Endothelial cell (in vitro differentiated cells): ENCODE measurements at regions not wholly inside any gene's neighbourhood (a gene's known extent, or its start where the extent isn't known, plus 50 kb on each side); places are given as distances from the start of the nearest gene placed in this dataset.

ENCODE experiments used
- DNase-seq: peaks from one replicate; pipeline ENCODE4 v3.0.0; 2021; ENCODE audit warnings: low spot score
- H3K27ac Mint-ChIP-seq: one replicate; pipeline ENCODE4 v1.8.0; 2021; ENCODE audit warnings: mixed read lengths, inconsistent platforms; ENCODE audit not compliant: unreplicated experiment
- H3K27me3 Mint-ChIP-seq: one replicate; pipeline ENCODE4 v1.8.0; 2021; ENCODE audit warnings: mild to moderate bottlenecking, moderate library complexity, mixed read lengths, inconsistent platforms; ENCODE audit not compliant: unreplicated experiment
- H3K36me3 Mint-ChIP-seq: one replicate; pipeline ENCODE4 v1.8.0; 2021; ENCODE audit warnings: mild to moderate bottlenecking, low read depth, mixed read lengths, inconsistent platforms; ENCODE audit not compliant: unreplicated experiment
- H3K4me1 Mint-ChIP-seq: one replicate; pipeline ENCODE4 v1.8.0; 2021; ENCODE audit warnings: mild to moderate bottlenecking, mixed read lengths, inconsistent platforms; ENCODE audit not compliant: unreplicated experiment
- H3K4me3 Mint-ChIP-seq: one replicate; pipeline ENCODE4 v1.8.0; 2021; ENCODE audit warnings: mild to moderate bottlenecking, mixed read lengths, inconsistent platforms; ENCODE audit not compliant: unreplicated experiment
- H3K9me3 Mint-ChIP-seq: one replicate; pipeline ENCODE4 v1.8.0; 2021; ENCODE audit warnings: mixed read lengths, inconsistent platforms; ENCODE audit not compliant: unreplicated experiment
- TF ChIP-seq, protein P1 (sequence below): fragments of 200-600 bp; sonication (generic); IDR thresholded peaks from one replicate; pipeline ENCODE4 v1.5.0; 2021; ENCODE audit warnings: antibody characterized with exemption; ENCODE audit not compliant: unreplicated experiment

DNA sequence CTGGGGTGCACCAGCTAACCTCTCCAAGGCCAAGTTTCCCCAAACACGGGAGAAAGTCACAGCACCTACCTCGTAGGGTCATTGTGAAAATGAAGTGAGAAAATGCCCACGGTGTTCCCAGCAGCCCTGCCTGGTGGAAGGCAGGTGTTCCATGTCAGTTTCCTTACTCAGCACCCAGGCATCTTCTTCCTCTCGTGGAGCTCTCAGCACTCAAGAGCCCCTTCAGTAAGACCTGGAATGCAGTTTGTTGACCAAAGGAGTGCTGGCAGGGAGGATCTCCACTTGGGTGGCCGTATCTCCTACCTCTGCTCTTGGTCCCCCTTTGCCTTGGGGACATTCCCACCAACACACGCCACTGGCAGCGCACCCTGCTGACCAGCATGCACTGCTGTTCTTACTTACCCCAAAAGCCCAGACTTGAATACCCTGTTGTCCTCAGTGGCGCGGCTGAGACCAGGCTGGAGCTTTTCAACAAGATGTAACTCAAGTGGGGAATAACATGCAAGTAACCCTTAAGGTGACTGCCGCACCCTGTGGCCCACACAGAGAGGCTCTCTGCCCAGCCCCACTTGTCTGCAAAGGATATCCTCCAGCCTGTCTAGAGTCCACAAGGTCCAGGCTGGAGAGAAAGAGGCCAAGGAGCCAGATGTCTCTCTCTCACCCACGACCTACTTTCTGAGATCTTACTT lies 201.2 kb upstream of the TMEM45B start:
- no peaks in the 10 kb centered on the region for H3K36me3 Mint-ChIP-seq
- H3K9me3 Mint-ChIP-seq: no peaks in the 10 kb centered on the region
- peaks cover 12% of the 10 kb centered on the region for H3K27me3 Mint-ChIP-seq
- H3K4me1 Mint-ChIP-seq: no peaks in the 10 kb centered on the region
- no peak overlapping the region for H3K27ac Mint-ChIP-seq
- no peak overlapping the region for H3K4me3 Mint-ChIP-seq
- no peak for DNase-seq
- TF ChIP-seq, protein P1, sequence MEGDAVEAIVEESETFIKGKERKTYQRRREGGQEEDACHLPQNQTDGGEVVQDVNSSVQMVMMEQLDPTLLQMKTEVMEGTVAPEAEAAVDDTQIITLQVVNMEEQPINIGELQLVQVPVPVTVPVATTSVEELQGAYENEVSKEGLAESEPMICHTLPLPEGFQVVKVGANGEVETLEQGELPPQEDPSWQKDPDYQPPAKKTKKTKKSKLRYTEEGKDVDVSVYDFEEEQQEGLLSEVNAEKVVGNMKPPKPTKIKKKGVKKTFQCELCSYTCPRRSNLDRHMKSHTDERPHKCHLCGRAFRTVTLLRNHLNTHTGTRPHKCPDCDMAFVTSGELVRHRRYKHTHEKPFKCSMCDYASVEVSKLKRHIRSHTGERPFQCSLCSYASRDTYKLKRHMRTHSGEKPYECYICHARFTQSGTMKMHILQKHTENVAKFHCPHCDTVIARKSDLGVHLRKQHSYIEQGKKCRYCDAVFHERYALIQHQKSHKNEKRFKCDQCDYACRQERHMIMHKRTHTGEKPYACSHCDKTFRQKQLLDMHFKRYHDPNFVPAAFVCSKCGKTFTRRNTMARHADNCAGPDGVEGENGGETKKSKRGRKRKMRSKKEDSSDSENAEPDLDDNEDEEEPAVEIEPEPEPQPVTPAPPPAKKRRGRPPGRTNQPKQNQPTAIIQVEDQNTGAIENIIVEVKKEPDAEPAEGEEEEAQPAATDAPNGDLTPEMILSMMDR: no peak

DNA sequence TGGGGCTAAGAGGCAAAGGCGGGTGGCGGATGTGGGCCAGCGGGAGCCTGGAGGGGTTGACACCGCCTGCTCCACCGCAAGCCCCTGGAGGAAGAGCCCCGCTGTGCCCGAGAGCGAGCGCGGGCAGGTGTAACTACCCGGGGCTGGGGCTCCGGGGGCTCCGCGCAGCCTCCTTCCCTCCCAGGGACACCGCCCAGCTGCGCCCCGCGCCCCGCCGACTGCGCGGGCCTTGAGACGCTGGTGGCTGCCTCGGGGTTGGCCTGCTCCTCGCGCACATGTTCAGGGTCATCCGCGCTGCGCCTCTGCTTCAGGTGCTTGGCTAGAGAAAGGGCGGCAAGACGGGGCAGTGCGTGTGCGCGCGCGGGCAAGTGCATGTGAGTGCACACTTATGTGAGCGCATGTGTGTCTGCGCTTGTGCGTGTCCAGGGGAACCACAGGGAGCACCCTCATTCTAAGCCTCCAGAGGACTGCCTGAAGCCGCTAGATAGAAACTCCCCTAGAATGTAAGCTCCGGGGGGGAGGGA lies 197.5 kb upstream of the TMEM45B start:
- peaks cover 12% of the 10 kb centered on the region for H3K27me3 Mint-ChIP-seq
- no peak for DNase-seq
- H3K27ac Mint-ChIP-seq: no peak overlapping the region
- H3K36me3 Mint-ChIP-seq: no peaks in the 10 kb centered on the region
- no peaks in the 10 kb centered on the region for H3K9me3 Mint-ChIP-seq
- no peak overlapping the region for H3K4me3 Mint-ChIP-seq
- TF ChIP-seq, protein P1: no peak
- no peaks in the 10 kb centered on the region for H3K4me1 Mint-ChIP-seq

DNA sequence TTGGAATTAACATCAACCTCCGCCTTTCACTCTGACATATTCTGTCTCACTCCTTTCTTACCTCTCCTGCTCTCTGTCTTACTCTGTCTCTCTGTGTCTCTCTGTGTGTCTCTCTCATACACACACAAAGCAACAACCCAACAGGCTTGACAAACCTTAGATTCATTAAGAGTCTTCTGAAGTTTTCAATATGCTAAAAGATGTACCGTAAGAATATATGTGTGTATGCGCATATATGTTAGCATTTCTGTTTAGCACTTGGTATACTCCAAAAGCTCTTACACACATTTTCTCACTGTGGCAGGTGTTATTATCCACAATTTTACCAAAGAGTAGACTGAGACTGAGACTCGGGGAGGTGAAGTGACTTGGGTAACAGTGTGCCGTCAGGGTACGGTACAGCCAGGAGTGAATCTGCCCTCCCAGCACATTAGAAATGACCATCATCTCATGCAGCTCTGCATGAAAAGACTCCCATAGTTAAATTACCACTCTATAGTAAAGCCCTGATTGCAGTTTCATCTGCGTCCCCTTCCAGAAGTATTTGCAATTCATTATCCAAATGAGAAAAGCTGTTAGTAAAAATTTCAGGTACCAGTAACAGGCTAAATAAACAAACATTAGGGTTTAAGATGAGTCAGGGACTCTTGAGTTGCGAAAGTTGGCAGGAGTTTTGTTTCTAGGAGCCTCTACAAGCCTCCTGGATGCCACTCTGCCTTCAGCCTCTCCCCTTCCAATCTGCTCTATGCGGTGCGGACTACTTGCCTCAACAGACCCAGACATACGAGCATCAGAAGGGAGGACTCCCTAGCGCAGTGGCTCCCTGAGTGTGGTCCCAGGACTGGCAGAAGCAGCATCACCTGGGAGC lies 195.2 kb upstream of the TMEM45B start:
- TF ChIP-seq, protein P1: no peak
- Mint-ChIP-seq H3K36me3 (no peaks in the 10 kb centered on the region), H3K27ac (no peak overlapping the region), H3K27me3 (peaks cover 14% of the 10 kb centered on the region), H3K4me3 (no peak overlapping the region), H3K4me1 (no peaks in the 10 kb centered on the region), H3K9me3 (no peaks in the 10 kb centered on the region)
- DNase-seq: no peak

DNA sequence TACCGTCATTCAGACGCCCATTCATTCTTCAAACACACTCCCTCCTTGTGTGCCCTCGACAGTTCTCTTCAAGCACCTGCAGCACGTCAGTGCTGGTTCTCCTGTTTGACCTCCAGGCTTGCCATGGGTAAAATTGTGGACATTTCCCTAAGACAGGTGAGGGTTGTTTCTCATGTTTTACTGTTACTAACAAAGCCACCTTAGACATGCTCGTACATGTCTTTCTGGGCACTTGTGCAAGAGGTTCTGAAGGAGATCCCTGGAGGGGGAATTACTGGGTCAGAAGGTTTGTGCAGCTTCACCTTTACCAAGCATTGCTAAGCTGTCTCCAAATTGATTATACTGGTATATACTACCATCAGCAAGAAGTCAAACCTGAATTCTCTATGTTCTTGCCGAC lies 189.7 kb upstream of the TMEM45B start:
- TF ChIP-seq, protein P1: no peak
- no peaks in the 10 kb centered on the region for H3K36me3 Mint-ChIP-seq
- H3K9me3 Mint-ChIP-seq: no peaks in the 10 kb centered on the region
- no peak overlapping the region for H3K4me3 Mint-ChIP-seq
- no peak for DNase-seq
- no peaks in the 10 kb centered on the region for H3K4me1 Mint-ChIP-seq
- H3K27me3 Mint-ChIP-seq: peaks cover 6% of the 10 kb centered on the region
- H3K27ac Mint-ChIP-seq: no peak overlapping the region

DNA sequence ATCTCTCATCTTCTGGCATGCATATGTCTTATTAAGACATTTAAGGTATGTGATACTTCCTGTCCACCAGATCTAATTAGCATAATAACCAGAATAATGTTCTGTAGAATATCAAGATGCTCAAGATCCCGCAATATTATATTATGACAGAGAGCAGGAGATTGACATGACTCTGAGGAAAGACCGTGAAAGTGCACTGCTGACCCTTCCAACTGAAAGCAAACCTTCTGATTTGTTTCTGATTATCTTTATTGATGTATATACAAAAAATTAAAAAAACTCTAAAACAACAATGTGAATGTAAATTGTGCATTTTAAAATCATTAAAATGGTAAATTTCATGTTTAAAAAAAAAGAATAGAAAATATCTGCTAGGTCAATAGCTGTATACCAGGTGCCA lies 184.4 kb upstream of the TMEM45B start:
- no peaks in the 10 kb centered on the region for H3K9me3 Mint-ChIP-seq
- no peak overlapping the region for H3K4me3 Mint-ChIP-seq
- peaks cover 2% of the 10 kb centered on the region for H3K27me3 Mint-ChIP-seq
- DNase-seq: no peak
- no peak overlapping the region for H3K27ac Mint-ChIP-seq
- TF ChIP-seq, protein P1: no peak
- H3K4me1 Mint-ChIP-seq: no peaks in the 10 kb centered on the region
- no peaks in the 10 kb centered on the region for H3K36me3 Mint-ChIP-seq
